Right cardiac atrium (tissue), 5 donors: ENCODE measurements at regions not wholly inside any gene's neighbourhood (a gene's known extent, or its start where the extent isn't known, plus 50 kb on each side); places are given as distances from the start of the nearest gene placed in this dataset.
A peak's percentile ranks its signal among the peaks of the same experiment; 100 is the strongest.

Source experiments
- ATAC-seq, 2 donors: fragments of 200-7000 bp; cut with Tn5 transposase; one replicate each; pipeline versions ENCODE4 v1.8.0 to v1.9.1; 2020; ENCODE audit warnings: moderate library complexity in 2 of 2, mild to moderate bottlenecking in 1 of 2
- DNase-seq, 3 donors: peaks; one replicate each; pipeline ENCODE4 v3.0.0-alpha.2; 2020
- H3K27ac ChIP-seq: one replicate; pipeline ENCODE4 v1.5.1; 2013; ENCODE audit warnings: mild to moderate bottlenecking, low read length, control low read depth, moderate library complexity
- H3K27me3 ChIP-seq: one replicate; pipeline ENCODE4 v1.6.1; 2013; ENCODE audit not compliant: control insufficient read depth, insufficient read depth
- H3K4me1 ChIP-seq: one replicate; pipeline ENCODE4 v1.6.1; 2013; ENCODE audit warnings: low read length; ENCODE audit not compliant: control insufficient read depth, insufficient read depth
- H3K4me3 ChIP-seq: one replicate; pipeline ENCODE4 v1.5.1; 2013; ENCODE audit warnings: low read length, control low read depth
- H3K9me3 ChIP-seq: one replicate; pipeline ENCODE4 v1.6.1; 2013; ENCODE audit warnings: low read length; ENCODE audit not compliant: control insufficient read depth
- WGBS: extraction: QIAGEN DNeasy Blood & Tissue Kit; methylation state at CpG from one replicate; pipeline ENCODE4 v1.1.7; 2013; 5-methylcytosine and 5-hydroxymethylcytosine counted together
- intact Hi-C, 4 donors: fragments of 100-400 bp; cut with DNase I; formaldehyde crosslinking; loops; one replicate each; pipeline versions ENCODE4 v1.11.0 to v1.14.0; 2022 to 2023
- donor health status: healthy with polysubstance abuse.
- donor health status: DM: no; HTN: yes; CAD: no.
- donor health status: DM: no; HTN: no; CAD: no.
- donor health status: DM: no; HTN: yes; CAD: no; lungs with severe emphysema.
- donor health status: DM: yes; HTN: yes; CAD: no.

GRCh38 chr2:104140361-104140760 is 713.6 kb upstream of the POU3F3 start:
- WGBS = 71% methylated on average over 3 of the region's 3 CpGs
- no peak for DNase-seq

GRCh38 chr2:104158191-104158590 is 695.7 kb upstream of the POU3F3 start:
- Histone ChIP-seq H3K27me3 (no peaks in the 10 kb centered on the region), H3K27ac (no peak overlapping the region), H3K4me3 (no peak overlapping the region), H3K9me3 (no peaks in the 10 kb centered on the region), H3K4me1 (no peaks in the 10 kb centered on the region)
- ATAC-seq (no peak), DNase-seq (no peak)
- intact Hi-C loops = no loop called here
- WGBS = 75% methylated on average over 4 of the region's 4 CpGs

More at GRCh38 chr2:104140361-104140760, 713.6 kb upstream of the POU3F3 start:
- intact Hi-C loops = no loop called here
- Histone ChIP-seq H3K27ac (no peak overlapping the region), H3K27me3 (no peaks in the 10 kb centered on the region), H3K4me1 (no peaks in the 10 kb centered on the region), H3K4me3 (no peak overlapping the region), H3K9me3 (no peaks in the 10 kb centered on the region)
- no peak for ATAC-seq

- ATAC-seq (no peak), DNase-seq (no peak)
- no peaks in the 10 kb centered on the region for H3K4me1 ChIP-seq
- H3K4me3 ChIP-seq = no peak overlapping the region
- H3K27ac ChIP-seq = no peak overlapping the region
- no peaks in the 10 kb centered on the region for H3K9me3 ChIP-seq
- no peaks in the 10 kb centered on the region for H3K27me3 ChIP-seq
- WGBS = 61% methylated on average over 2 of the region's 2 CpGs
- intact Hi-C loops = no loop called here
Observed at GRCh38 chr2:104163611-104164130, 690.2 kb upstream of the POU3F3 start.

- Histone ChIP-seq H3K4me1 (no peaks in the 10 kb centered on the region), H3K27ac (no peak overlapping the region), H3K27me3 (no peaks in the 10 kb centered on the region), H3K9me3 (no peaks in the 10 kb centered on the region), H3K4me3 (no peak overlapping the region)
- 77% methylated on average over 7 of the region's 7 CpGs for WGBS
- ATAC-seq (no peak), DNase-seq (peak in 1 of 3 donors; percentile 21)
- intact Hi-C loops = no loop called here
Observed at GRCh38 chr2:104164721-104165252, 689.1 kb upstream of the POU3F3 start.

GRCh38 chr2:104177179-104177578 is 676.7 kb upstream of the POU3F3 start:
- Histone ChIP-seq H3K4me1 (no peaks in the 10 kb centered on the region), H3K9me3 (no peaks in the 10 kb centered on the region), H3K27me3 (no peaks in the 10 kb centered on the region), H3K27ac (no peak overlapping the region), H3K4me3 (no peak overlapping the region)
- WGBS = 79% methylated on average over 1 of the region's 1 CpG
- DNase-seq (no peak), ATAC-seq (no peak)
- intact Hi-C loops = no loop called here

GRCh38 chr2:104179644-104180043 is 674.3 kb upstream of the POU3F3 start:
- no peak for DNase-seq
- Histone ChIP-seq H3K27me3 (no peaks in the 10 kb centered on the region), H3K27ac (no peak overlapping the region), H3K4me3 (no peak overlapping the region), H3K9me3 (no peaks in the 10 kb centered on the region), H3K4me1 (no peaks in the 10 kb centered on the region)
- WGBS = 92% methylated on average over 1 of the region's 1 CpG
- ATAC-seq = no peak
- intact Hi-C loops = no loop called here

GRCh38 chr2:104200533-104201168 is 653.3 kb upstream of the POU3F3 start:
- no peaks in the 10 kb centered on the region for H3K4me1 ChIP-seq
- intact Hi-C loops = no loop called here
- DNase-seq (no peak), ATAC-seq (no peak)
- no peak overlapping the region for H3K27ac ChIP-seq
- WGBS = 73% methylated on average over 2 of the region's 2 CpGs
- no peaks in the 10 kb centered on the region for H3K9me3 ChIP-seq
- no peak overlapping the region for H3K4me3 ChIP-seq
- no peaks in the 10 kb centered on the region for H3K27me3 ChIP-seq

GRCh38 chr2:104213758-104214157 is 640.2 kb upstream of the POU3F3 start:
- WGBS = 69% methylated on average over 8 of the region's 8 CpGs
- no peaks in the 10 kb centered on the region for H3K9me3 ChIP-seq
- H3K27me3 ChIP-seq = no peaks in the 10 kb centered on the region
- no peak for DNase-seq
- intact Hi-C loops = no loop called here
- no peaks in the 10 kb centered on the region for H3K4me1 ChIP-seq
- H3K27ac ChIP-seq = no peak overlapping the region
- no peak for ATAC-seq
- no peak overlapping the region for H3K4me3 ChIP-seq

- ATAC-seq (no peak), DNase-seq (peak in 1 of 3 donors; percentile 6)
- no peaks in the 10 kb centered on the region for H3K27me3 ChIP-seq
- no peaks in the 10 kb centered on the region for H3K4me1 ChIP-seq
- intact Hi-C loops = no loop called here
- WGBS = 33% methylated on average over 14 of the region's 14 CpGs
- no peak overlapping the region for H3K27ac ChIP-seq
- no peak overlapping the region for H3K4me3 ChIP-seq
- H3K9me3 ChIP-seq = no peaks in the 10 kb centered on the region
Observed at GRCh38 chr2:104215269-104216161, 638.4 kb upstream of the POU3F3 start.

- 93% methylated on average over 1 of the region's 1 CpG for WGBS
- ATAC-seq = no peak
- Histone ChIP-seq H3K27ac (no peak overlapping the region), H3K9me3 (no peaks in the 10 kb centered on the region), H3K27me3 (no peaks in the 10 kb centered on the region), H3K4me3 (no peak overlapping the region), H3K4me1 (no peaks in the 10 kb centered on the region)
- no peak for DNase-seq
- intact Hi-C loops = no loop called here
Observed at GRCh38 chr2:104233591-104233990, 620.3 kb upstream of the POU3F3 start.

GRCh38 chr2:104236491-104236890 is 617.4 kb upstream of the POU3F3 start:
- ATAC-seq = no peak
- WGBS = 73% methylated on average over 5 of the region's 5 CpGs
- no peaks in the 10 kb centered on the region for H3K9me3 ChIP-seq
- no peak for DNase-seq
- no peak overlapping the region for H3K27ac ChIP-seq
- H3K4me3 ChIP-seq = no peak overlapping the region
- H3K27me3 ChIP-seq = no peaks in the 10 kb centered on the region
- intact Hi-C loops = no loop called here
- no peaks in the 10 kb centered on the region for H3K4me1 ChIP-seq
